SK-N-SH treated with all-trans-retinoic acid at 6 μM for 48 hours (cell line): ENCODE measurements at regions not wholly inside any gene's neighbourhood (a gene's known extent, or its start where the extent isn't known, plus 50 kb on each side); places are given as distances from the start of the nearest gene placed in this dataset.

Experiments used
- ATAC-seq: fragments of 200-7000 bp; cut with Tn5 transposase; 3 replicates; pipeline ENCODE4 v1.9.1; 2020; ENCODE audit warnings: mild to moderate bottlenecking, moderate library complexity
- ARNTL ChIP-seq: fragments of 450-650 bp; formaldehyde crosslinking; IDR thresholded peaks from 2 replicates; pipeline ENCODE4 v1.5.0; 2020; ENCODE audit warnings: low read depth, mild to moderate bottlenecking, moderate library complexity, borderline replicate concordance
- BACH2 ChIP-seq: fragments of 250-450 bp; sonication (Bioruptor Pico); IDR thresholded peaks from 2 replicates; pipeline ENCODE4 v1.9.0; 2021; ENCODE audit warnings: mild to moderate bottlenecking, borderline replicate concordance
- ESRRG ChIP-seq: fragments of 250-450 bp; sonication (Bioruptor Pico); IDR thresholded peaks from 2 replicates; pipeline ENCODE4 v1.6.1; 2021; ENCODE audit warnings: mild to moderate bottlenecking
- GLIS3 ChIP-seq: fragments of 250-450 bp; sonication (Bioruptor Pico); IDR thresholded peaks from 2 replicates; pipeline ENCODE4 v1.5.0; 2020; ENCODE audit warnings: mild to moderate bottlenecking, moderate library complexity
- ISL1 ChIP-seq: fragments of 250-450 bp; sonication (Bioruptor Pico); IDR thresholded peaks from 2 replicates; pipeline ENCODE4 v2.1.2; 2022; ENCODE audit warnings: mild to moderate bottlenecking, moderate library complexity
- RARB ChIP-seq: fragments of 250-450 bp; sonication (Bioruptor Pico); IDR thresholded peaks from 2 replicates; pipeline ENCODE4 v1.8.0; 2021; ENCODE audit warnings: mild to moderate bottlenecking, moderate library complexity
- TCF4 ChIP-seq: fragments of 250-450 bp; sonication (Bioruptor Pico); IDR thresholded peaks from 2 replicates; pipeline ENCODE4 v1.8.0; 2021; ENCODE audit warnings: mild to moderate bottlenecking, moderate library complexity, borderline replicate concordance
- TOX ChIP-seq: fragments of 250-450 bp; sonication (Bioruptor Pico); IDR thresholded peaks from 2 replicates; pipeline ENCODE4 v1.8.0; 2021; ENCODE audit warnings: mild to moderate bottlenecking, moderate library complexity, borderline replicate concordance
- ZC3H10 ChIP-seq: fragments of 250-450 bp; sonication (Bioruptor Pico); IDR thresholded peaks from 2 replicates; pipeline ENCODE4 v1.5.1; 2021; ENCODE audit warnings: mild to moderate bottlenecking, moderate library complexity
- ZFP30 ChIP-seq: fragments of 450-650 bp; formaldehyde crosslinking; IDR thresholded peaks from 2 replicates; pipeline ENCODE4 v1.5.0; 2022; ENCODE audit warnings: mild to moderate bottlenecking, moderate library complexity
- ZNF70 ChIP-seq: fragments of 450-650 bp; formaldehyde crosslinking; IDR thresholded peaks from 2 replicates; pipeline ENCODE4 v1.5.0; 2020; ENCODE audit warnings: mild to moderate bottlenecking, moderate library complexity
- ZNF8 ChIP-seq: fragments of 450-650 bp; formaldehyde crosslinking; IDR thresholded peaks from 2 replicates; pipeline ENCODE4 v1.5.0; 2020; ENCODE audit warnings: mild to moderate bottlenecking, moderate library complexity
- TF ChIP-seq, protein P1 (sequence below): fragments of 250-450 bp; sonication (Bioruptor Pico); IDR thresholded peaks from 2 replicates; pipeline ENCODE4 v1.5.0; 2020; ENCODE audit warnings: mild to moderate bottlenecking, moderate library complexity
- TF ChIP-seq, protein P2 (sequence below): fragments of 250-450 bp; sonication (Bioruptor Pico); IDR thresholded peaks from 2 replicates; pipeline ENCODE4 v1.8.0; 2020; ENCODE audit warnings: mild to moderate bottlenecking, moderate library complexity, borderline replicate concordance
- TF ChIP-seq, protein P3 (sequence below): fragments of 250-450 bp; sonication (Bioruptor Pico); IDR thresholded peaks from 2 replicates; pipeline ENCODE4 v1.8.0; 2021; ENCODE audit warnings: low read depth, mild to moderate bottlenecking, moderate library complexity, borderline replicate concordance
- TF ChIP-seq, protein P4 (sequence below): fragments of 250-450 bp; sonication (Bioruptor Pico); IDR thresholded peaks from 2 replicates; pipeline ENCODE4 v1.5.1; 2021; ENCODE audit warnings: mild to moderate bottlenecking, moderate library complexity
- TF ChIP-seq, protein P5 (sequence below): fragments of 250-450 bp; sonication (Bioruptor Pico); IDR thresholded peaks from 2 replicates; pipeline ENCODE4 v1.5.1; 2020; ENCODE audit warnings: low read depth, mild to moderate bottlenecking, moderate library complexity

DNA sequence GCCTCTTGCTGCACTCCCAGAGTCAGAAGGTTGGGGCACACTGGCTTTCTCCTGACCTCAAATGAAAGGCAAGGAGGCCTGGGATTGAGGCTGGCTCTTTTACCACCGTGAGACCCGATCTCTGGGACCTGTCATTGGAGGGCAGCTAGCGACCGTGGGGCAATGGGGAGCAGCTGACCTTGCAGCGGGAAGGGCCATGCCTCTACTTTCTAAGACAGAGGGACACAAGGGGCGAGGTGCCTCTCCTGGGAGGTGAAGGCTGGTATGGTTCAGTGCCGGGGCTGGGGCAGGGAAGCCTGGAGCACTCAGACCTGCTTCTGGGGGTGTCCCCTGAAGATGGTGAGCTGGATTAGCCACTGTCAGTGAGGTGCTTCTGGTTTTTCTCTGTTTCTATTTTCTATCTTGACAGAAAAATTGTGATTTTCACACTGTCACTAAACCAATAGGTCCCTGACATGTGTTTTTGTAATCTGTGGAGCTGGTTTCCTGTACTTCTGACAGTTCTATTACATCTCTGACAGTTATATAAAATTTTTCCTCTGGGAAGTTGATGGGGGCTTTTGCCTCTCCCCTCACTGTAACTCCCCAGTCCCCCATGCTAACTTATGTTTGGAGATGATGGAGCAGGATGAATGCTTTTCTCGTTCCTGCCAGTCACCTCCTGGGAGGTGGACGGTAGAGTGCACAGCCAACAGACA lies 340.8 kb downstream of the RPS24 start:
- TF ChIP-seq, protein P1, sequence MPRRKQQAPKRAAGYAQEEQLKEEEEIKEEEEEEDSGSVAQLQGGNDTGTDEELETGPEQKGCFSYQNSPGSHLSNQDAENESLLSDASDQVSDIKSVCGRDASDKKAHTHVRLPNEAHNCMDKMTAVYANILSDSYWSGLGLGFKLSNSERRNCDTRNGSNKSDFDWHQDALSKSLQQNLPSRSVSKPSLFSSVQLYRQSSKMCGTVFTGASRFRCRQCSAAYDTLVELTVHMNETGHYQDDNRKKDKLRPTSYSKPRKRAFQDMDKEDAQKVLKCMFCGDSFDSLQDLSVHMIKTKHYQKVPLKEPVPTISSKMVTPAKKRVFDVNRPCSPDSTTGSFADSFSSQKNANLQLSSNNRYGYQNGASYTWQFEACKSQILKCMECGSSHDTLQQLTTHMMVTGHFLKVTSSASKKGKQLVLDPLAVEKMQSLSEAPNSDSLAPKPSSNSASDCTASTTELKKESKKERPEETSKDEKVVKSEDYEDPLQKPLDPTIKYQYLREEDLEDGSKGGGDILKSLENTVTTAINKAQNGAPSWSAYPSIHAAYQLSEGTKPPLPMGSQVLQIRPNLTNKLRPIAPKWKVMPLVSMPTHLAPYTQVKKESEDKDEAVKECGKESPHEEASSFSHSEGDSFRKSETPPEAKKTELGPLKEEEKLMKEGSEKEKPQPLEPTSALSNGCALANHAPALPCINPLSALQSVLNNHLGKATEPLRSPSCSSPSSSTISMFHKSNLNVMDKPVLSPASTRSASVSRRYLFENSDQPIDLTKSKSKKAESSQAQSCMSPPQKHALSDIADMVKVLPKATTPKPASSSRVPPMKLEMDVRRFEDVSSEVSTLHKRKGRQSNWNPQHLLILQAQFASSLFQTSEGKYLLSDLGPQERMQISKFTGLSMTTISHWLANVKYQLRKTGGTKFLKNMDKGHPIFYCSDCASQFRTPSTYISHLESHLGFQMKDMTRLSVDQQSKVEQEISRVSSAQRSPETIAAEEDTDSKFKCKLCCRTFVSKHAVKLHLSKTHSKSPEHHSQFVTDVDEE, result no peak
- no peak for TF ChIP-seq ZNF8
- TF ChIP-seq ESRRG (CRISPR knock-in tag), result no peak
- no peak for TF ChIP-seq ISL1 (CRISPR knock-in tag)
- ATAC-seq, result no peak

DNA sequence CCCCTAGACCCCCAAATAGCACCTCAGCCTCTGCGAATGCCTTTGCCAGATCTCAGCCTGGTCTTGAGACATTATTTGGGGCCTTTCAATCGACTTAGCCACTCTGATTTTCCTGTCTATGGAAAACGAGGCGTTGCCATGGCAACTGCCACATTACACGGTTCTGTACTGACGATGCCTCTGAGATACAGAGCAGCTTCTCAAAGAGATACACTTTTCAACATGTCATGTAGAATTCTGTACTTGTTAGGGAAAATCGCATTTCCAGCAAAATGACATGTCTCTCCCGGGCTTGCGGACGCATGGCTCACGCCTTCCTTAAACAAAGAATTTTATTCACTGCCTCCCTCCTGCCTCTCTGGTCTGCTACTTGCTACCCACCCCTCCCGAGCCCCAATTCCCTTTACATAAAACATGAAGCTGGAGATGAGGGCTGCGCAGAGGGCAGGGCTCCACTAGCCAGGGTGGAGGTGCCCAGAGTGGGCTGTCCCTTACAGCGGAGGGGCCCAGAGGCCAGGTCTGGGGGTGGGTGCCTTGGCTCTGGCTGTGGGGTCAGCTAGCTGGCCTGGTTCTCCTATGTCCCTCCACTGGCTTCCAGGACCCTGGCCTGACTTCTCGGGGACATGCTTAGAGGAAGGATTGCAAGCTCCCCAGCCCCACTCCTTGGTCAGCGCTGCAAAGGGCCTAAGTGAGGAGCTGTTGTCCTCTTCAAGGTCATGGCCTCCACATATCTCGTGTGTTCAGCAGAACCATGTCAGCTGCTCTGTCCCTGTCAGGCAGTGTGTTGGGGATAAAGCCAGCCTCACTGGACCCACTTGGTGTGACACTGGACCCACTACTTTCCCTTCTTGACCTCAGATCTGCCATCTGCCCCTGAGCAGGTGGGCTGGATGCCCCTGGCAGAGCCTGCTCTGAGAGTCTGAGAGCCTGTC lies 342.5 kb downstream of the RPS24 start:
- no peak for TF ChIP-seq BACH2 (CRISPR knock-in tag)
- TF ChIP-seq, protein P2, sequence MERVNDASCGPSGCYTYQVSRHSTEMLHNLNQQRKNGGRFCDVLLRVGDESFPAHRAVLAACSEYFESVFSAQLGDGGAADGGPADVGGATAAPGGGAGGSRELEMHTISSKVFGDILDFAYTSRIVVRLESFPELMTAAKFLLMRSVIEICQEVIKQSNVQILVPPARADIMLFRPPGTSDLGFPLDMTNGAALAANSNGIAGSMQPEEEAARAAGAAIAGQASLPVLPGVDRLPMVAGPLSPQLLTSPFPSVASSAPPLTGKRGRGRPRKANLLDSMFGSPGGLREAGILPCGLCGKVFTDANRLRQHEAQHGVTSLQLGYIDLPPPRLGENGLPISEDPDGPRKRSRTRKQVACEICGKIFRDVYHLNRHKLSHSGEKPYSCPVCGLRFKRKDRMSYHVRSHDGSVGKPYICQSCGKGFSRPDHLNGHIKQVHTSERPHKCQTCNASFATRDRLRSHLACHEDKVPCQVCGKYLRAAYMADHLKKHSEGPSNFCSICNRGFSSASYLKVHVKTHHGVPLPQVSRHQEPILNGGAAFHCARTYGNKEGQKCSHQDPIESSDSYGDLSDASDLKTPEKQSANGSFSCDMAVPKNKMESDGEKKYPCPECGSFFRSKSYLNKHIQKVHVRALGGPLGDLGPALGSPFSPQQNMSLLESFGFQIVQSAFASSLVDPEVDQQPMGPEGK, result no peak
- no peak for TF ChIP-seq TCF4 (CRISPR knock-in tag)
- no peak for TF ChIP-seq RARB (CRISPR knock-in tag)
- ATAC-seq, result no peak

DNA sequence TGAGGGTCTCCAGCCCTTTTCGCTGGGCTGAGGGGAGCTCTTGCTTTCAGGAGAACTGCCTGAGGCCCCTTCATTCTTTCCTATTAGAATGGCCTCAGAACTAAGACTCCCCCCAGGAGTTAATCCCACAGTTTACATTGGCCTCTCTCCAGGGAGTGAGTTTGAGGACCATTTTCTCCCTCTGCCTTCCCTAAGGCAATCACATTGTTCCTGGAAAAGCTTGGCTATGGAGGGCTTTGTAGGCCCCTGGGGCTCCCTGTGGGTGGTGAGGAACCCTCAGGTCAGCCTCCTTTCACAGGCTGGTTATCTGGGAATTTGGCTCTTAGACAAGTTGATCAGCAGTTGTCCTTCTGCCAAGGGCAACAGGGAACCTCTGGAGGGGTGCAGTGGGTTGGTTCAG lies 343.7 kb downstream of the RPS24 start:
- TF ChIP-seq TOX (no peak), ARNTL (CRISPR knock-in tag) (no peak), GLIS3 (CRISPR knock-in tag) (no peak), ZC3H10 (CRISPR knock-in tag) (no peak), ZFP30 (CRISPR knock-in tag) (no peak), ZNF70 (no peak), ISL1 (CRISPR knock-in tag) (no peak), TCF4 (CRISPR knock-in tag) (no peak), ZNF8 (no peak)
- TF ChIP-seq, protein P3, sequence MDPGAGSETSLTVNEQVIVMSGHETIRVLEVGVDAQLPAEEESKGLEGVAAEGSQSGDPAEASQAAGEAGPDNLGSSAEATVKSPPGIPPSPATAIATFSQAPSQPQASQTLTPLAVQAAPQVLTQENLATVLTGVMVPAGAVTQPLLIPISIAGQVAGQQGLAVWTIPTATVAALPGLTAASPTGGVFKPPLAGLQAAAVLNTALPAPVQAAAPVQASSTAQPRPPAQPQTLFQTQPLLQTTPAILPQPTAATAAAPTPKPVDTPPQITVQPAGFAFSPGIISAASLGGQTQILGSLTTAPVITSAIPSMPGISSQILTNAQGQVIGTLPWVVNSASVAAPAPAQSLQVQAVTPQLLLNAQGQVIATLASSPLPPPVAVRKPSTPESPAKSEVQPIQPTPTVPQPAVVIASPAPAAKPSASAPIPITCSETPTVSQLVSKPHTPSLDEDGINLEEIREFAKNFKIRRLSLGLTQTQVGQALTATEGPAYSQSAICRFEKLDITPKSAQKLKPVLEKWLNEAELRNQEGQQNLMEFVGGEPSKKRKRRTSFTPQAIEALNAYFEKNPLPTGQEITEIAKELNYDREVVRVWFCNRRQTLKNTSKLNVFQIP (CRISPR knock-in tag), result no peak
- TF ChIP-seq, protein P4, sequence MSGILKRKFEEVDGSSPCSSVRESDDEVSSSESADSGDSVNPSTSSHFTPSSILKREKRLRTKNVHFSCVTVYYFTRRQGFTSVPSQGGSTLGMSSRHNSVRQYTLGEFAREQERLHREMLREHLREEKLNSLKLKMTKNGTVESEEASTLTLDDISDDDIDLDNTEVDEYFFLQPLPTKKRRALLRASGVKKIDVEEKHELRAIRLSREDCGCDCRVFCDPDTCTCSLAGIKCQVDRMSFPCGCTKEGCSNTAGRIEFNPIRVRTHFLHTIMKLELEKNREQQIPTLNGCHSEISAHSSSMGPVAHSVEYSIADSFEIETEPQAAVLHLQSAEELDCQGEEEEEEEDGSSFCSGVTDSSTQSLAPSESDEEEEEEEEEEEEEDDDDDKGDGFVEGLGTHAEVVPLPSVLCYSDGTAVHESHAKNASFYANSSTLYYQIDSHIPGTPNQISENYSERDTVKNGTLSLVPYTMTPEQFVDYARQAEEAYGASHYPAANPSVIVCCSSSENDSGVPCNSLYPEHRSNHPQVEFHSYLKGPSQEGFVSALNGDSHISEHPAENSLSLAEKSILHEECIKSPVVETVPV (CRISPR knock-in tag), result no peak
- TF ChIP-seq, protein P2, result no peak
- TF ChIP-seq, protein P5, sequence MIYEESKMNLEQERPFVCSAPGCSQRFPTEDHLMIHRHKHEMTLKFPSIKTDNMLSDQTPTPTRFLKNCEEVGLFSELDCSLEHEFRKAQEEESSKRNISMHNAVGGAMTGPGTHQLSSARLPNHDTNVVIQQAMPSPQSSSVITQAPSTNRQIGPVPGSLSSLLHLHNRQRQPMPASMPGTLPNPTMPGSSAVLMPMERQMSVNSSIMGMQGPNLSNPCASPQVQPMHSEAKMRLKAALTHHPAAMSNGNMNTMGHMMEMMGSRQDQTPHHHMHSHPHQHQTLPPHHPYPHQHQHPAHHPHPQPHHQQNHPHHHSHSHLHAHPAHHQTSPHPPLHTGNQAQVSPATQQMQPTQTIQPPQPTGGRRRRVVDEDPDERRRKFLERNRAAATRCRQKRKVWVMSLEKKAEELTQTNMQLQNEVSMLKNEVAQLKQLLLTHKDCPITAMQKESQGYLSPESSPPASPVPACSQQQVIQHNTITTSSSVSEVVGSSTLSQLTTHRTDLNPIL, result no peak
- no peak for ATAC-seq
